ENCODE measurements at regions not wholly inside any gene's neighbourhood (a gene's known extent, or its start where the extent isn't known, plus 50 kb on each side); places are given as distances from the start of the nearest gene placed in this dataset.

GRCh38 chr18:56112984-56113383 is 525.0 kb upstream of the TCF4 start:
- Mint-ChIP-seq H3K9me3 (ENCODE audit: unreplicated experiment) (peaks cover 3% of the 10 kb centered on the region), H3K36me3 (ENCODE audit: low read depth, unreplicated experiment) (no peaks in the 10 kb centered on the region), H3K27ac (ENCODE audit: unreplicated experiment) (no peak overlapping the region), H3K27me3 (ENCODE audit: low read depth, unreplicated experiment) (peaks cover 2% of the 10 kb centered on the region), H3K4me3 (ENCODE audit: unreplicated experiment) (no peak overlapping the region), H3K4me1 (ENCODE audit: low read depth, unreplicated experiment) (peaks cover 25% of the 10 kb centered on the region)
- Histone ChIP-seq H3K36me3 (ENCODE audit: insufficient read depth, low read length) (no peaks in the 10 kb centered on the region), H2AFZ (ENCODE audit: low read depth, low read length) (no peak overlapping the region), H3K27me3 (ENCODE audit: insufficient read depth, low read length) (peaks cover 2% of the 10 kb centered on the region), H3K79me2 (ENCODE audit: insufficient read depth, low read length) (no peaks in the 10 kb centered on the region), H3K4me3 (ENCODE audit: insufficient read depth, low read depth, low read length) (no peak overlapping the region), H3K4me2 (ENCODE audit: low read length) (no peak overlapping the region), H3K27ac (ENCODE audit: low read depth, low read length) (no peak overlapping the region), H3K4me1 (ENCODE audit: insufficient read depth, low read length) (no peaks in the 10 kb centered on the region), H3K9me3 (ENCODE audit: insufficient read depth, low read depth, low read length) (no peaks in the 10 kb centered on the region), H3K9ac (ENCODE audit: low read length) (no peak overlapping the region), H4K20me1 (ENCODE audit: insufficient read depth, low read length) (no peaks in the 10 kb centered on the region)
- DNase-seq (ENCODE audit: low read depth): no peak
- FAIRE-seq: no peak
- TF ChIP-seq EZH2 (IDR thresholded peaks at IDR 0.05; ENCODE audit: insufficient read depth, low read length) (no peak), CTCF (IDR thresholded peaks at IDR 0.05; ENCODE audit: insufficient read depth, low read depth, low read length) (no peak)

GRCh38 chr18:56112013-56112749 is 524.2 kb upstream of the TCF4 start:
- DNase-seq (ENCODE audit: low read depth): peak; percentile 60
- H3K9me3 Mint-ChIP-seq (ENCODE audit: unreplicated experiment): peaks cover 3% of the 10 kb centered on the region
- Histone ChIP-seq H3K9me3 (ENCODE audit: insufficient read depth, low read depth, low read length) (no peaks in the 10 kb centered on the region), H3K4me3 (ENCODE audit: insufficient read depth, low read depth, low read length) (no peak overlapping the region), H3K4me1 (ENCODE audit: insufficient read depth, low read length) (no peaks in the 10 kb centered on the region), H3K27ac (ENCODE audit: low read depth, low read length) (no peak overlapping the region), H2AFZ (ENCODE audit: low read depth, low read length) (no peak overlapping the region), H3K27me3 (ENCODE audit: insufficient read depth, low read length) (peaks cover 2% of the 10 kb centered on the region), H3K9ac (ENCODE audit: low read length) (no peak overlapping the region), H4K20me1 (ENCODE audit: insufficient read depth, low read length) (no peaks in the 10 kb centered on the region), H3K79me2 (ENCODE audit: insufficient read depth, low read length) (no peaks in the 10 kb centered on the region), H3K36me3 (ENCODE audit: insufficient read depth, low read length) (no peaks in the 10 kb centered on the region), H3K4me2 (ENCODE audit: low read length) (no peak overlapping the region)
- TF ChIP-seq EZH2 (IDR thresholded peaks at IDR 0.05; ENCODE audit: insufficient read depth, low read length): no peak
- TF ChIP-seq CTCF (IDR thresholded peaks at IDR 0.05; ENCODE audit: insufficient read depth, low read depth, low read length): no peak
- H3K27me3 Mint-ChIP-seq (ENCODE audit: low read depth, unreplicated experiment): peaks cover 2% of the 10 kb centered on the region
- H3K4me1 Mint-ChIP-seq (ENCODE audit: low read depth, unreplicated experiment): peaks cover 25% of the 10 kb centered on the region
- H3K27ac Mint-ChIP-seq (ENCODE audit: unreplicated experiment): peak overlapping the region; percentile 5
- no peak overlapping the region for H3K4me3 Mint-ChIP-seq (ENCODE audit: unreplicated experiment)
- no peak for FAIRE-seq
- H3K36me3 Mint-ChIP-seq (ENCODE audit: low read depth, unreplicated experiment): no peaks in the 10 kb centered on the region

DNA sequence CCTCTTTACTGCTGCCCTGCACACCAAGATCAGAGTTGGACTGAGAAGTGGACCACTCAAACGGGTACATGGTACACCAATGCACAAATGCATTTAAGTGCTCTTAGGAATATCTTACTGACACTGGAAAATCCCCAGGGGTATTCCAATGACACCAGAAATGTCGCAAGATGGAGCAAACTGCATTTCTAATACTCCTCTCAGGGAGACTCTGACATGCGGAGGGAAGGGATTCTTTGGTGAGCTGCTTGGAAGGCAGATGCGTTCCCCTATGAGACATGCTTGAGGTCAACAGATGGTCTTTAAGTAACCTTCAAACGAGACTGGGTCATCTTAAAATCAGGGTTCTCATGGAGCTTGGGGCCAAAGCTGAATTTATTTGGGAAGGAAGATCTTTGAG is 521.8 kb upstream of the TCF4 start:
- Mint-ChIP-seq H3K9me3 (ENCODE audit: unreplicated experiment) (peaks cover 3% of the 10 kb centered on the region), H3K27ac (ENCODE audit: unreplicated experiment) (no peak overlapping the region), H3K27me3 (ENCODE audit: low read depth, unreplicated experiment) (peaks cover 2% of the 10 kb centered on the region), H3K36me3 (ENCODE audit: low read depth, unreplicated experiment) (no peaks in the 10 kb centered on the region), H3K4me3 (ENCODE audit: unreplicated experiment) (no peak overlapping the region), H3K4me1 (ENCODE audit: low read depth, unreplicated experiment) (peaks cover 20% of the 10 kb centered on the region)
- H3K79me2 ChIP-seq (ENCODE audit: insufficient read depth, low read length): no peaks in the 10 kb centered on the region
- no peaks in the 10 kb centered on the region for H3K4me1 ChIP-seq (ENCODE audit: insufficient read depth, low read length)
- H3K4me3 ChIP-seq (ENCODE audit: insufficient read depth, low read depth, low read length): no peak overlapping the region
- DNase-seq (ENCODE audit: low read depth) (no peak), FAIRE-seq (no peak)
- H3K36me3 ChIP-seq (ENCODE audit: insufficient read depth, low read length): no peaks in the 10 kb centered on the region
- H3K27ac ChIP-seq (ENCODE audit: low read depth, low read length): no peak overlapping the region
- no peak for TF ChIP-seq CTCF (IDR thresholded peaks at IDR 0.05; ENCODE audit: insufficient read depth, low read depth, low read length)
- no peak for TF ChIP-seq EZH2 (IDR thresholded peaks at IDR 0.05; ENCODE audit: insufficient read depth, low read length)
- H3K9me3 ChIP-seq (ENCODE audit: insufficient read depth, low read depth, low read length): no peaks in the 10 kb centered on the region
- H3K9ac ChIP-seq (ENCODE audit: low read length): no peak overlapping the region
- H2AFZ ChIP-seq (ENCODE audit: low read depth, low read length): no peak overlapping the region
- peaks cover 2% of the 10 kb centered on the region for H3K27me3 ChIP-seq (ENCODE audit: insufficient read depth, low read length)
- no peaks in the 10 kb centered on the region for H4K20me1 ChIP-seq (ENCODE audit: insufficient read depth, low read length)
- H3K4me2 ChIP-seq (ENCODE audit: low read length): no peak overlapping the region
